Ishikawa (cell line): ENCODE measurements at regions not wholly inside any gene's neighbourhood (a gene's known extent, or its start where the extent isn't known, plus 50 kb on each side); places are given as distances from the start of the nearest gene placed in this dataset.

ENCODE experiments used
- CEBPB ChIP-seq: IDR thresholded peaks from 2 replicates; pipeline ENCODE4 v1.6.1; 2012
- CREB1 ChIP-seq: IDR thresholded peaks from 2 replicates; pipeline ENCODE4 v1.6.1; 2012; ENCODE audit warnings: low read depth
- EGR1 ChIP-seq: IDR thresholded peaks from 2 replicates; pipeline ENCODE4 v1.6.1; 2012
- EP300 ChIP-seq: IDR thresholded peaks from 2 replicates; pipeline ENCODE4 v1.6.1; 2012; ENCODE audit warnings: borderline replicate concordance
- FOXM1 ChIP-seq: IDR thresholded peaks from 2 replicates; pipeline ENCODE4 v1.6.1; 2012; ENCODE audit warnings: low read depth, borderline replicate concordance
- RAD21 ChIP-seq: IDR thresholded peaks from 2 replicates; pipeline ENCODE4 v1.6.1; 2012; ENCODE audit warnings: low read depth
- TAF1 ChIP-seq: IDR thresholded peaks from 2 replicates; pipeline ENCODE4 v1.6.1; 2012; ENCODE audit warnings: low read depth, mild to moderate bottlenecking
- TCF12 ChIP-seq: IDR thresholded peaks from 2 replicates; pipeline ENCODE4 v1.6.1; 2012; ENCODE audit warnings: low read depth
- TEAD4 ChIP-seq: IDR thresholded peaks from 2 replicates; pipeline ENCODE4 v1.6.1; 2012
- YY1 ChIP-seq: IDR thresholded peaks from 2 replicates; pipeline ENCODE4 v1.6.1; 2012; ENCODE audit warnings: low read depth
- TF ChIP-seq, protein P1 (sequence below): IDR thresholded peaks from 2 replicates; pipeline ENCODE4 v1.6.1; 2012
- TF ChIP-seq, protein P2 (sequence below): IDR thresholded peaks from 2 replicates; pipeline ENCODE4 v1.6.1; 2012
- TF ChIP-seq, protein P3 (sequence below): IDR thresholded peaks from 2 replicates; pipeline ENCODE4 v1.6.1; 2012; ENCODE audit warnings: low read depth, mild to moderate bottlenecking

DNA sequence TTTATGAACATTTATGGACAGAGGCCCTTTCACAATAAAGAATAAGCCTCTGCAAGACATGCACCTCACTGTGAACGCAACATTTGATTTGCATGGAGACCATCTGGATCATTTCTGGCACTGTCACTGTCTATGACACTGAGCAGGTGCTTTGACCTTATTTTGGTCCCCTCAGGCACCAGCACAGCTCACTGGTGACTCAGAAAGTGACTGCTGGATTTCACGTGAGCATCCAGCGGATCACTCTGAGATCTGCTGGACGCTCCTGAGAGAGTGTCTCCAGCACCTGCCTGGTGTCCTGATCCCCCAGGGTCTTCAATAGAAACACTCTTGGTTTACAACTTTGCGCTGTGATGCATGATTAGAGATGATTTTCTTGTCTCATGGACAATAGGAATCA lies 375.7 kb downstream of the TENT5A start:
- TF ChIP-seq, protein P1, sequence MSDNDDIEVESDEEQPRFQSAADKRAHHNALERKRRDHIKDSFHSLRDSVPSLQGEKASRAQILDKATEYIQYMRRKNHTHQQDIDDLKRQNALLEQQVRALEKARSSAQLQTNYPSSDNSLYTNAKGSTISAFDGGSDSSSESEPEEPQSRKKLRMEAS: no peak
- TF ChIP-seq YY1 (no peak), EP300 (no peak), CREB1 (no peak), RAD21 (no peak), TAF1 (no peak), EGR1 (no peak), TEAD4 (no peak), FOXM1 (no peak), CEBPB (no peak), TCF12 (no peak)
- TF ChIP-seq, protein P2, sequence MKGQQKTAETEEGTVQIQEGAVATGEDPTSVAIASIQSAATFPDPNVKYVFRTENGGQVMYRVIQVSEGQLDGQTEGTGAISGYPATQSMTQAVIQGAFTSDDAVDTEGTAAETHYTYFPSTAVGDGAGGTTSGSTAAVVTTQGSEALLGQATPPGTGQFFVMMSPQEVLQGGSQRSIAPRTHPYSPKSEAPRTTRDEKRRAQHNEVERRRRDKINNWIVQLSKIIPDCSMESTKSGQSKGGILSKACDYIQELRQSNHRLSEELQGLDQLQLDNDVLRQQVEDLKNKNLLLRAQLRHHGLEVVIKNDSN: no peak
- TF ChIP-seq, protein P3, sequence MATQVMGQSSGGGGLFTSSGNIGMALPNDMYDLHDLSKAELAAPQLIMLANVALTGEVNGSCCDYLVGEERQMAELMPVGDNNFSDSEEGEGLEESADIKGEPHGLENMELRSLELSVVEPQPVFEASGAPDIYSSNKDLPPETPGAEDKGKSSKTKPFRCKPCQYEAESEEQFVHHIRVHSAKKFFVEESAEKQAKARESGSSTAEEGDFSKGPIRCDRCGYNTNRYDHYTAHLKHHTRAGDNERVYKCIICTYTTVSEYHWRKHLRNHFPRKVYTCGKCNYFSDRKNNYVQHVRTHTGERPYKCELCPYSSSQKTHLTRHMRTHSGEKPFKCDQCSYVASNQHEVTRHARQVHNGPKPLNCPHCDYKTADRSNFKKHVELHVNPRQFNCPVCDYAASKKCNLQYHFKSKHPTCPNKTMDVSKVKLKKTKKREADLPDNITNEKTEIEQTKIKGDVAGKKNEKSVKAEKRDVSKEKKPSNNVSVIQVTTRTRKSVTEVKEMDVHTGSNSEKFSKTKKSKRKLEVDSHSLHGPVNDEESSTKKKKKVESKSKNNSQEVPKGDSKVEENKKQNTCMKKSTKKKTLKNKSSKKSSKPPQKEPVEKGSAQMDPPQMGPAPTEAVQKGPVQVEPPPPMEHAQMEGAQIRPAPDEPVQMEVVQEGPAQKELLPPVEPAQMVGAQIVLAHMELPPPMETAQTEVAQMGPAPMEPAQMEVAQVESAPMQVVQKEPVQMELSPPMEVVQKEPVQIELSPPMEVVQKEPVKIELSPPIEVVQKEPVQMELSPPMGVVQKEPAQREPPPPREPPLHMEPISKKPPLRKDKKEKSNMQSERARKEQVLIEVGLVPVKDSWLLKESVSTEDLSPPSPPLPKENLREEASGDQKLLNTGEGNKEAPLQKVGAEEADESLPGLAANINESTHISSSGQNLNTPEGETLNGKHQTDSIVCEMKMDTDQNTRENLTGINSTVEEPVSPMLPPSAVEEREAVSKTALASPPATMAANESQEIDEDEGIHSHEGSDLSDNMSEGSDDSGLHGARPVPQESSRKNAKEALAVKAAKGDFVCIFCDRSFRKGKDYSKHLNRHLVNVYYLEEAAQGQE: no peak
